ENCODE measurements at regions not wholly inside any gene's neighbourhood (a gene's known extent, or its start where the extent isn't known, plus 50 kb on each side); places are given as distances from the start of the nearest gene placed in this dataset.

DNA sequence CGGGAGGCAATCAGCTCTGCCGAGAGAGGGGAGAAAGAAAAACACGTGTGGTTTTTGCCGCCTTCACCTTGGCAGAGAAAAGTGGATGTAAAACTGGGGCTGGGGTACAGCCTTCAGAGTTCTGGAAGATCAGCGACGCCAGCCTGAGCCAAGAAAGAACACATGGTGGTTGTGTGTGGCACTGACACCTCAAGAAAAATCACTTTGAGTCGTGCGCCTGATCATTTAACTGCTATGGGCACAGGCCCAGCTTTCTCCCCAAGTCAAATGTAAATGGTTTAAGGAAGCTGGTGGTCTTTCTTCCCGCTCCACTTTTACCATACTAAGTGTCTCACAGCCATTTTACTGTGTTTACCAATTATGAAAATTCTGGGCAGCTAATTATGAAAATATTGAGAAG, 461.8 kb upstream of the SOX9 start:
- H3K4me1 ChIP-seq (ENCODE audit: control insufficient read depth in 2 of 2, insufficient read depth in 2 of 2, low read length in 2 of 2) = no peaks in the 10 kb centered on the region
- no peak overlapping the region for H2AFZ ChIP-seq (ENCODE audit: insufficient read depth, low read depth, low read length, poor library complexity, severe bottlenecking)
- ChIA-PET CTCF (no interaction called here), POLR2A (no interaction called here)
- peaks cover 0 to 4% (median 0%) of the 10 kb centered on the region in 3 donors for H3K9me3 ChIP-seq (ENCODE audit: control extremely low read depth in 1 of 3, control insufficient read depth in 2 of 3, insufficient read depth in 1 of 3, low read length in 2 of 3)
- H3K9ac ChIP-seq (ENCODE audit: low read length) = no peak overlapping the region
- no peak for ATAC-seq (ENCODE audit: low read depth)
- Mint-ChIP-seq H3K27me3 (no peaks in the 10 kb centered on the region), H3K9me3 (ENCODE audit: insufficient read depth) (peaks cover 3% of the 10 kb centered on the region), H3K4me1 (no peaks in the 10 kb centered on the region), H3K27ac (no peak overlapping the region), H3K4me3 (no peak overlapping the region)
- TF ChIP-seq, protein P1, sequence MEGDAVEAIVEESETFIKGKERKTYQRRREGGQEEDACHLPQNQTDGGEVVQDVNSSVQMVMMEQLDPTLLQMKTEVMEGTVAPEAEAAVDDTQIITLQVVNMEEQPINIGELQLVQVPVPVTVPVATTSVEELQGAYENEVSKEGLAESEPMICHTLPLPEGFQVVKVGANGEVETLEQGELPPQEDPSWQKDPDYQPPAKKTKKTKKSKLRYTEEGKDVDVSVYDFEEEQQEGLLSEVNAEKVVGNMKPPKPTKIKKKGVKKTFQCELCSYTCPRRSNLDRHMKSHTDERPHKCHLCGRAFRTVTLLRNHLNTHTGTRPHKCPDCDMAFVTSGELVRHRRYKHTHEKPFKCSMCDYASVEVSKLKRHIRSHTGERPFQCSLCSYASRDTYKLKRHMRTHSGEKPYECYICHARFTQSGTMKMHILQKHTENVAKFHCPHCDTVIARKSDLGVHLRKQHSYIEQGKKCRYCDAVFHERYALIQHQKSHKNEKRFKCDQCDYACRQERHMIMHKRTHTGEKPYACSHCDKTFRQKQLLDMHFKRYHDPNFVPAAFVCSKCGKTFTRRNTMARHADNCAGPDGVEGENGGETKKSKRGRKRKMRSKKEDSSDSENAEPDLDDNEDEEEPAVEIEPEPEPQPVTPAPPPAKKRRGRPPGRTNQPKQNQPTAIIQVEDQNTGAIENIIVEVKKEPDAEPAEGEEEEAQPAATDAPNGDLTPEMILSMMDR (IDR thresholded peaks at IDR 0.05) = no peak
- TF ChIP-seq EZH2 (IDR thresholded peaks at IDR 0.05; ENCODE audit: borderline replicate concordance, insufficient read depth, low read depth, low read length, poor library complexity, severe bottlenecking) = no peak
- H3K36me3 ChIP-seq (replicated peaks in 1 of 2; ENCODE audit: control extremely low read depth in 1 of 2, control insufficient read depth in 1 of 2, extremely low read depth in 1 of 2, insufficient read depth in 2 of 2, low read length in 1 of 2) = no peaks in the 10 kb centered on the region
- H3K4me3 ChIP-seq (ENCODE audit: control extremely low read depth in 1 of 5, extremely low read depth in 1 of 5, insufficient read depth in 1 of 5, low read depth in 2 of 5, low read length in 4 of 5) = no peak overlapping the region
- H4K20me1 ChIP-seq (ENCODE audit: control insufficient read depth, insufficient read depth, low read length, poor library complexity, severe bottlenecking) = no peaks in the 10 kb centered on the region
- H3K4me2 ChIP-seq (replicated peaks; ENCODE audit: low read depth, low read length, poor library complexity, severe bottlenecking) = no peak overlapping the region
- intact Hi-C loops (cut with micrococcal nuclease) = no loop called here
- H3K79me2 ChIP-seq (ENCODE audit: control insufficient read depth, insufficient read depth, low read length) = no peaks in the 10 kb centered on the region
- H3K27me3 ChIP-seq (replicated peaks in 1 of 4; ENCODE audit: control extremely low read depth in 1 of 4, control insufficient read depth in 3 of 4, insufficient read depth in 4 of 4, low read length in 3 of 4) = no peaks in the 10 kb centered on the region
- no peak for DNase-seq
- H3K27ac ChIP-seq (ENCODE audit: low read length in 2 of 2) = no peak overlapping the region
- 90% methylated on average over 7 of the region's 9 CpGs for WGBS (ENCODE audit: insufficient coverage)

DNA sequence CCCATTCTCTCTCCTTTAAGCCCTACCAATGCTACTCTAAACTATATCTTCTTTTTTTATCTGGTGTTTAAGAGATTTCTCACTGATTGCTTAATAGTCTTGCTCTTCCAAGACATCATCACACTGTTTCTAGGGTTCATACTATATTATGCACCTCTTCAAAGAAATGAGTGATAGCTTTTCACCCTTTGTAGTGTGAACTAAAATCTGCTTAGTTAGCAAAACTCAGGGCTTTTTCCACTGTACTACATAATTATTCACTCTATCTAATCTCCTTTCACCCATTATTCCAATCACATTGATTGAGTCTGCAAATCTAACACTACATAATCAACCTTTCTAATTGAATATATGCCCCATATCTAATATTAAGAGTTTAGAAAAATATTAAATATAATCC, 456.0 kb upstream of the SOX9 start:
- Mint-ChIP-seq H3K27me3 (no peaks in the 10 kb centered on the region), H3K4me1 (no peaks in the 10 kb centered on the region), H3K27ac (no peak overlapping the region), H3K4me3 (no peak overlapping the region), H3K9me3 (ENCODE audit: insufficient read depth) (peaks cover 9% of the 10 kb centered on the region)
- Histone ChIP-seq H3K36me3 (replicated peaks in 1 of 2; ENCODE audit: control extremely low read depth in 1 of 2, control insufficient read depth in 1 of 2, extremely low read depth in 1 of 2, insufficient read depth in 2 of 2, low read length in 1 of 2) (no peaks in the 10 kb centered on the region), H3K9ac (ENCODE audit: low read length) (no peak overlapping the region), H3K4me2 (replicated peaks; ENCODE audit: low read depth, low read length, poor library complexity, severe bottlenecking) (no peak overlapping the region), H3K27ac (ENCODE audit: low read length in 2 of 2) (no peak overlapping the region), H3K79me2 (ENCODE audit: control insufficient read depth, insufficient read depth, low read length) (no peaks in the 10 kb centered on the region), H3K4me3 (ENCODE audit: control extremely low read depth in 1 of 5, extremely low read depth in 1 of 5, insufficient read depth in 1 of 5, low read depth in 2 of 5, low read length in 4 of 5) (no peak overlapping the region), H4K20me1 (ENCODE audit: control insufficient read depth, insufficient read depth, low read length, poor library complexity, severe bottlenecking) (no peaks in the 10 kb centered on the region), H3K27me3 (replicated peaks in 1 of 4; ENCODE audit: control extremely low read depth in 1 of 4, control insufficient read depth in 3 of 4, insufficient read depth in 4 of 4, low read length in 3 of 4) (no peaks in the 10 kb centered on the region), H3K9me3 (ENCODE audit: control extremely low read depth in 1 of 3, control insufficient read depth in 2 of 3, insufficient read depth in 1 of 3, low read length in 2 of 3) (no peaks in the 10 kb centered on the region), H2AFZ (ENCODE audit: insufficient read depth, low read depth, low read length, poor library complexity, severe bottlenecking) (no peak overlapping the region), H3K4me1 (ENCODE audit: control insufficient read depth in 2 of 2, insufficient read depth in 2 of 2, low read length in 2 of 2) (no peaks in the 10 kb centered on the region)
- DNase-seq = no peak
- ChIA-PET CTCF (no interaction called here), POLR2A (no interaction called here)
- TF ChIP-seq, protein P1 (IDR thresholded peaks at IDR 0.05) = no peak
- TF ChIP-seq EZH2 (IDR thresholded peaks at IDR 0.05; ENCODE audit: borderline replicate concordance, insufficient read depth, low read depth, low read length, poor library complexity, severe bottlenecking) = no peak
- intact Hi-C loops (cut with micrococcal nuclease) = no loop called here
- no peak for ATAC-seq (ENCODE audit: low read depth)

All from B cell (primary cell).